Gastroesophageal sphincter (tissue), 3 donors: ENCODE measurements at regions not wholly inside any gene's neighbourhood (a gene's known extent, or its start where the extent isn't known, plus 50 kb on each side); places are given as distances from the start of the nearest gene placed in this dataset.

ENCODE experiments used
- CTCF ChIP-seq, 4 experiments: fragments of 200-600 bp in 2 of 4; fragments of 450-650 bp in 2 of 4; sonication (generic) in 1 of 4; IDR thresholded peaks; one replicate each; pipeline ENCODE4 v1.5.1; 2017 to 2019; ENCODE audit warnings: antibody characterized with exemption in 4 of 4, mild to moderate bottlenecking in 2 of 4, moderate library complexity in 2 of 4
- POLR2A ChIP-seq, 2 donors: fragments of 450-650 bp; IDR thresholded peaks; one replicate each; pipeline ENCODE4 v1.6.1; 2017; ENCODE audit warnings: antibody characterized with exemption in 2 of 2, mild to moderate bottlenecking in 2 of 2, moderate library complexity in 1 of 2

GRCh38 chr7:47149971-47150370 lies 431.9 kb downstream of the TNS3 start:
- TF ChIP-seq POLR2A (IDR thresholded peaks at IDR 0.05) (no peak), CTCF (IDR thresholded peaks at IDR 0.05) (no peak)
